Upper lobe of right lung (tissue), 1 donor: ENCODE measurements at regions not wholly inside any gene's neighbourhood (a gene's known extent, or its start where the extent isn't known, plus 50 kb on each side); places are given as distances from the start of the nearest gene placed in this dataset.
"Not testable (repeated sequence)": the region's sequence is repeated elsewhere in the genome, so short reads cannot be mapped to it uniquely, and the experiment has no call there.

Experiments
- ATAC-seq: fragments of 200-7000 bp; cut with Tn5 transposase; one replicate; pipeline ENCODE4 v1.9.1; 2020; ENCODE audit warnings: mild to moderate bottlenecking, moderate library complexity
- DNase-seq: peaks from one replicate; pipeline ENCODE4 v3.0.0-alpha.2; 2020
- H3K27ac ChIP-seq: fragments of 200-600 bp; one replicate; pipeline ENCODE4 v1.8.0; 2022
- H3K27me3 ChIP-seq: fragments of 200-600 bp; one replicate; pipeline ENCODE4 v1.8.0; 2022; ENCODE audit warnings: mild to moderate bottlenecking
- H3K36me3 ChIP-seq: fragments of 200-600 bp; one replicate; pipeline ENCODE4 v1.8.0; 2022
- H3K4me1 ChIP-seq: fragments of 200-600 bp; one replicate; pipeline ENCODE4 v1.8.0; 2022
- H3K4me3 ChIP-seq: fragments of 200-600 bp; one replicate; pipeline ENCODE4 v1.8.0; 2022; ENCODE audit warnings: mild to moderate bottlenecking
- H3K9me3 ChIP-seq: fragments of 200-600 bp; one replicate; pipeline ENCODE4 v1.8.0; 2022
- intact Hi-C: fragments of 100-400 bp; cut with DNase I; formaldehyde crosslinking; loops from one replicate; pipeline ENCODE4 v1.11.0; 2022
- TF ChIP-seq, protein P1 (sequence below): fragments of 200-600 bp; IDR thresholded peaks from one replicate; pipeline ENCODE4 v1.8.0; 2022; ENCODE audit warnings: antibody characterized with exemption
- donor health status: DM: no; HTN: yes; CAD: no; lungs with severe emphysema.

DNA sequence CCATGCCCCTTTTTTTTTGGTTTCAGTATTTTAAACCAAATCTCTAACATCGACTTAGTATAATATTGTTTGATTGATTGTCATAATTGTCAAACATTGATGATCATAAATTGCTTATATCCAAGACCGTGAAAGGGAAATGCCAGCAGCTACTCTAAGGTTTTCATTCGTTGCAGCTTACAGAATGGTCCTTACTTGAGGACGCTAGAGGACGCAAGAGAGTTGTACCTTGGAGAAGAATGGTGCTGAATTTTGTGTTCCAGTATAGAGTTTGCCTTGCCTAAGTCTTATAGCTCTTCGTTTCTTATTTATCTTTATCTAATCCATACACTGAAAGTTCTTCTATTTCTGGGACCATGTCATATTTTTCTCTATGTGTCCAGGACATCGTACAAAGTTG lies 675.6 kb upstream of the DEFB115 start:
- H3K4me3 ChIP-seq: not testable (repeated sequence)

DNA sequence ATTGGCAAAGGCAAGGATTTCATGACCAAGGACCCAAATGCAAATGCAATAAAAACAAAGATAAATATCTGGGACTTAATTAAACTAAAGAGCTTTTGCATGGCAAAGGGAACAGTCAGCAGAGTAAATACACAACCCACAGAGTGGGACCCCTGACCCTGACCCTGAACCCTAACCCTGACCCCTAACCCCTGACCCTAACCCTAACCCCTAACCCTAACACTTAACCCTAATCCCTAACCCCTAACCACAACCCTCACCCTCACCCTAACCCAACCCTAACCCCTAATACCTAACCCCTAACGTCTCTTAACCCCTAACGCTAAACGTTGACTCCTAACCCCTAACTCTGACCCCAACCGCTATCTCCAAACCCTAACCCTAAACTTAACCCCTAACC lies 673.1 kb upstream of the DEFB115 start:
- H3K27ac ChIP-seq: not testable (repeated sequence)

More for the DNA sequence above, 675.6 kb upstream of the DEFB115 start:
- intact Hi-C loops, DNase-seq, H3K9me3 ChIP-seq, H3K27ac ChIP-seq, H3K36me3 ChIP-seq, H3K4me1 ChIP-seq, H3K27me3 ChIP-seq, ATAC-seq: not testable (repeated sequence)

DNA sequence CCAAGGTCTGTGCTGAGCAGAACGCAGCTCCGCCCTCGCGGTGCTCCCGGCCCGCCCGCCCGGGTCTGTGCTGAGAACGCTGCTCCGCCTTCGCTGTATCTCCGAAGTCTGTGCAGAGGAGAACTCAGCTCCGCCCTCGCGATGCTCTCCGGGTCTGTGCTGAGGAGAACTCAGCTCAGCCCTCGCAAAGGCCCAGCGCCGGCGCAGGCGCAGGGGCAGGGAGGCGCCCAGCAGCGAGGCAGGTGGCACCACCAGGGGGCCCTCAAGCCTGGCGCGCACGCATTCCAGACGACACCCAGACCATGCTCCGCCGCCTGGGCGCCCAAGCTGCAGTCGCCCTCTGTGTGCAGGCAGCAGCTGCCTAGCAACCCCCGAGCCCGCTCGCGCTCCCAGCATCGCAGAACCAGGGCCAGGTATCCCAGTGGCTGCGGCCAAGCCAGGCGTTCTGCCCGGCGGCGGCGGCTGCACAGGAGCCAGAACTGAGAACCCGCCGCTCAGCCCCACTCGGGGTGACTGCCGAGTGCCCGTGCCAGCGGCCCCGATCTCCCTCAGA lies 672.1 kb upstream of the DEFB115 start:
- H3K27ac ChIP-seq, H3K9me3 ChIP-seq, H3K4me1 ChIP-seq, intact Hi-C loops, H3K27me3 ChIP-seq, H3K36me3 ChIP-seq: not testable (repeated sequence)
- DNase-seq (peak; percentile 75), ATAC-seq (peak; percentile 98)
- TF ChIP-seq, protein P1, sequence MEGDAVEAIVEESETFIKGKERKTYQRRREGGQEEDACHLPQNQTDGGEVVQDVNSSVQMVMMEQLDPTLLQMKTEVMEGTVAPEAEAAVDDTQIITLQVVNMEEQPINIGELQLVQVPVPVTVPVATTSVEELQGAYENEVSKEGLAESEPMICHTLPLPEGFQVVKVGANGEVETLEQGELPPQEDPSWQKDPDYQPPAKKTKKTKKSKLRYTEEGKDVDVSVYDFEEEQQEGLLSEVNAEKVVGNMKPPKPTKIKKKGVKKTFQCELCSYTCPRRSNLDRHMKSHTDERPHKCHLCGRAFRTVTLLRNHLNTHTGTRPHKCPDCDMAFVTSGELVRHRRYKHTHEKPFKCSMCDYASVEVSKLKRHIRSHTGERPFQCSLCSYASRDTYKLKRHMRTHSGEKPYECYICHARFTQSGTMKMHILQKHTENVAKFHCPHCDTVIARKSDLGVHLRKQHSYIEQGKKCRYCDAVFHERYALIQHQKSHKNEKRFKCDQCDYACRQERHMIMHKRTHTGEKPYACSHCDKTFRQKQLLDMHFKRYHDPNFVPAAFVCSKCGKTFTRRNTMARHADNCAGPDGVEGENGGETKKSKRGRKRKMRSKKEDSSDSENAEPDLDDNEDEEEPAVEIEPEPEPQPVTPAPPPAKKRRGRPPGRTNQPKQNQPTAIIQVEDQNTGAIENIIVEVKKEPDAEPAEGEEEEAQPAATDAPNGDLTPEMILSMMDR: peak; percentile 39
- H3K4me3 ChIP-seq: peak overlapping the region; percentile 40

More for the DNA sequence above, 673.1 kb upstream of the DEFB115 start:
- H3K4me1 ChIP-seq, H3K4me3 ChIP-seq, H3K27me3 ChIP-seq, DNase-seq, H3K9me3 ChIP-seq, H3K36me3 ChIP-seq, intact Hi-C loops, ATAC-seq: not testable (repeated sequence)

DNA sequence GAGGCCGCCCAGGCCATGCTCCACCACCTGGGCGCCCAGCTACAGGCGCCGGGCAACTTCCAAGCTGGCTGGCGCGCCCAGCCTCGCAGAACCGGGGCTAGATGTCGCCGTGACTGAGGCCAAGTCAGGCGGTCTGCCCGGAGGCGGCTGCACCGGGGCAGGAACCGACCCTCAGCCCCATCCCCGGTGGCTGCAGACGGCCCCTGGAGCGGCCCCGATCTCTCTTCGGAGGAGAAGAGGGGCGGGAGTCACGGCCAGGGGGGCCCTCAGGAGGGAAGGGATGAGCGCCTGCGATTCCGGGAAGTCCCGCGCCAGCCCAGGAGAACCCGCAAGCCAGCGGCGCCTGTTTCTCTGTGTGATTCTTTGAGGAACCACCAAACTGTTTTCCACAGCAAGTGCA lies 671.3 kb upstream of the DEFB115 start:
- H3K4me1 ChIP-seq, H3K36me3 ChIP-seq, ATAC-seq, intact Hi-C loops, H3K27me3 ChIP-seq, H3K9me3 ChIP-seq, DNase-seq, H3K27ac ChIP-seq: not testable (repeated sequence)
- peak overlapping the region; percentile 25 for H3K4me3 ChIP-seq

DNA sequence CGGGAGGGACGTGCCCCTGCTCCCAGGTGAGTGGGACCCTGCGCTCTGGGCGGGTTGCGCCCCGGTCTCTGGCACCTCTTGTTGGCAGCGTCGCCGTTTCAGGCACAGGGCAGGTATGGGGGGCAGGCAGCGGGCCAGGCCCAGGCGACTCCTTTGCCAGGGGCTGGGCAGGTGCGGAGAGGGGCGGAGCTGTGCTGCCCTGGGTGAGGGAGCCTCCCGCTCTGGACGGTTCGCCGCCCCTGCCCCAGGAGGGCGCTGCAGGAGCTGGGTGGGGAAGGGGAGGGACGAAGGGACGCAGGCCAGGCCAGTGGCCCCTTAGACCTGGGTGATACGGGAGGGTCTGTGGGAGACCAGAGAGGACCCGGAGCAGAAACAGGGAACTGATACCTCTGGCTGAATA lies 663.9 kb upstream of the DEFB115 start:
- TF ChIP-seq, protein P1: no peak
- intact Hi-C loops: no loop called here
- Histone ChIP-seq H3K27me3 (no peaks in the 10 kb centered on the region), H3K9me3 (no peaks in the 10 kb centered on the region), H3K27ac (no peak overlapping the region), H3K4me1 (no peaks in the 10 kb centered on the region), H3K4me3 (no peak overlapping the region), H3K36me3 (no peaks in the 10 kb centered on the region)
- no peak for ATAC-seq
- DNase-seq: no peak

DNA sequence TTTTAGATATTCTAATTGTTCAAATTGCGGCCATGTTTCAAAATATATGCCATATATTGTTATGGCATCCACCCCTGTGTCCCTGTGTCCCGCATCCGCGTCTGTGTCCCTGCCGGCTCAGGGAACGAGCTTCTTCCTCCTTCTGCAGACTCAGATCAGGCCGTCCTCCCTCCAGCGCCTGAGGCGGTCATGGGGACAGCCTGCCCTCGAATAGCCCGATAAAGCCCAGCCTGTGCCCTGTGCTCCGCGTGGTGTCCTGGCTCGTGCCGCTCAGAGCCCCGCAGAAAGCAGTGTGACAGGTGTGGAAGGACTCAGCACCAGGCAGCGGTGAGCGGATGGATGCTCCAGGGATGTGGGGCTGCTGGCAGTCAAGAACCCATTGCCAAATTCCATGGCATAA lies 663.4 kb upstream of the DEFB115 start:
- Histone ChIP-seq H3K9me3 (no peaks in the 10 kb centered on the region), H3K27me3 (no peaks in the 10 kb centered on the region), H3K36me3 (no peaks in the 10 kb centered on the region), H3K4me1 (no peaks in the 10 kb centered on the region), H3K27ac (no peak overlapping the region), H3K4me3 (no peak overlapping the region)
- TF ChIP-seq, protein P1: no peak
- intact Hi-C loops: no loop called here
- ATAC-seq (no peak), DNase-seq (no peak)

DNA sequence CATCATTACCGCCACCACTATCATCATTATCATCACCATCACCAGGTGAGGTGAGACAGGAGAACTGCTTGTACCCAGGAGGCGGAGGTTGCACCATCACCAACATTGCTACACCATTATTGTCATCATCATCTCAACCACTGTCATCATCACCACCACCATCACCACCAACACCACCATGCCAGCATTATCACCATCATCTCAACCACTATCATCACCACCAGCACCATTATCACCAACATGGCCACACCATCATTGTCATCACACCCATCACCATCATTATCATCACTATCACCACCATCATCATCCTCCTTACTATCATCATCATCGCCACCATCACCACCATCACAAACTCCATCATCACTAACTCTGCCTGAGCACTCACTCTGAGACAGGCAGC lies 661.8 kb upstream of the DEFB115 start:
- Histone ChIP-seq H3K27ac (no peak overlapping the region), H3K4me1 (no peaks in the 10 kb centered on the region), H3K9me3 (no peaks in the 10 kb centered on the region), H3K36me3 (no peaks in the 10 kb centered on the region), H3K4me3 (no peak overlapping the region), H3K27me3 (no peaks in the 10 kb centered on the region)
- ATAC-seq: no peak
- no peak for DNase-seq
- TF ChIP-seq, protein P1: no peak
- intact Hi-C loops: no loop called here

DNA sequence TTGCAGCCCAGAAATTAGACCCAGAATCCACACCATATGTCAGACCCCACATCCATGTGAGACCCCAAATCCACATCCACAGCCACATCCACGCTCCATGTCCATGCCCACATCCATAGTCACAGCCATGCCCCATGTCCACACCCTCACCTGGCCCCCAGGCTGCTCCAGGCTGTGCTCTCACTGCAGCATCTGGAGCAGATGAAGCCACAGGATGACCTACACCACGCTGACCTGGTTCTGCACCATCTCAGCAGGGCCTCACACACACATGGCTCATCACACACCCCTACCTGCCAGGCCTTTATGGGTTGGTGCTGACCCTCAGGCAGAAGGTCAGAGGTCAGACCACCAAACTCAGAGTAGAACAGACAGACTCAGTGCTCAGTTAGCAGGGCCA lies 660.0 kb upstream of the DEFB115 start:
- DNase-seq, H3K9me3 ChIP-seq, H3K27ac ChIP-seq, intact Hi-C loops, H3K36me3 ChIP-seq, H3K4me1 ChIP-seq, H3K27me3 ChIP-seq, H3K4me3 ChIP-seq: not testable (repeated sequence)
- peak; percentile 18 for ATAC-seq
